ENCODE measurements at regions not wholly inside any gene's neighbourhood (a gene's known extent, or its start where the extent isn't known, plus 50 kb on each side); places are given as distances from the start of the nearest gene placed in this dataset.

DNA sequence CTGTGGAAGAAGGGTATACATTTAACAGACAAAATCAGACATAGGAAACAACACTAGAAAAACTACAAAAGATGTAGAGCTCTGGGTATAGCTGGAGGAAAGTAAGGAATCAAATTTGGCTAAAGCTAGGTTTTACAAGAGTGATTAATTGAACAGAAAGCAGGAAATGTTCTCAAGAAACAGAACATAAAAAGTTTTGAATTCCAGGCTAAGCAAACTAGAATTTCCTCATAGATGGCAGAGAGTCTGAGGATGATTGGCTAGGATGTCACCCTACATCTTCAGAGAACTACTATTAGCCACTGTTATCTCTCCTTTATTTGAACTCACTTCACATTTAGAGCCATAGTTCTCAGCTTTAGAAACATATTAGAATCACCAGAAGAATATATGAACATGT, 502.1 kb upstream of the PAPPA start:
- Mint-ChIP-seq H3K4me1 (ENCODE audit: low read depth) (no peaks in the 10 kb centered on the region), H3K36me3 (ENCODE audit: insufficient read depth) (no peaks in the 10 kb centered on the region), H3K27ac (no peak overlapping the region), H3K4me3 (ENCODE audit: low read depth) (no peak overlapping the region), H3K27me3 (peaks cover 3% of the 10 kb centered on the region), H3K9me3 (ENCODE audit: low read depth) (no peaks in the 10 kb centered on the region)
- no peak for DNase-seq (ENCODE audit: low spot score, unreplicated experiment)
- TF ChIP-seq, protein P1, sequence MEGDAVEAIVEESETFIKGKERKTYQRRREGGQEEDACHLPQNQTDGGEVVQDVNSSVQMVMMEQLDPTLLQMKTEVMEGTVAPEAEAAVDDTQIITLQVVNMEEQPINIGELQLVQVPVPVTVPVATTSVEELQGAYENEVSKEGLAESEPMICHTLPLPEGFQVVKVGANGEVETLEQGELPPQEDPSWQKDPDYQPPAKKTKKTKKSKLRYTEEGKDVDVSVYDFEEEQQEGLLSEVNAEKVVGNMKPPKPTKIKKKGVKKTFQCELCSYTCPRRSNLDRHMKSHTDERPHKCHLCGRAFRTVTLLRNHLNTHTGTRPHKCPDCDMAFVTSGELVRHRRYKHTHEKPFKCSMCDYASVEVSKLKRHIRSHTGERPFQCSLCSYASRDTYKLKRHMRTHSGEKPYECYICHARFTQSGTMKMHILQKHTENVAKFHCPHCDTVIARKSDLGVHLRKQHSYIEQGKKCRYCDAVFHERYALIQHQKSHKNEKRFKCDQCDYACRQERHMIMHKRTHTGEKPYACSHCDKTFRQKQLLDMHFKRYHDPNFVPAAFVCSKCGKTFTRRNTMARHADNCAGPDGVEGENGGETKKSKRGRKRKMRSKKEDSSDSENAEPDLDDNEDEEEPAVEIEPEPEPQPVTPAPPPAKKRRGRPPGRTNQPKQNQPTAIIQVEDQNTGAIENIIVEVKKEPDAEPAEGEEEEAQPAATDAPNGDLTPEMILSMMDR (IDR thresholded peaks at IDR 0.05; ENCODE audit: unreplicated experiment): no peak

DNA sequence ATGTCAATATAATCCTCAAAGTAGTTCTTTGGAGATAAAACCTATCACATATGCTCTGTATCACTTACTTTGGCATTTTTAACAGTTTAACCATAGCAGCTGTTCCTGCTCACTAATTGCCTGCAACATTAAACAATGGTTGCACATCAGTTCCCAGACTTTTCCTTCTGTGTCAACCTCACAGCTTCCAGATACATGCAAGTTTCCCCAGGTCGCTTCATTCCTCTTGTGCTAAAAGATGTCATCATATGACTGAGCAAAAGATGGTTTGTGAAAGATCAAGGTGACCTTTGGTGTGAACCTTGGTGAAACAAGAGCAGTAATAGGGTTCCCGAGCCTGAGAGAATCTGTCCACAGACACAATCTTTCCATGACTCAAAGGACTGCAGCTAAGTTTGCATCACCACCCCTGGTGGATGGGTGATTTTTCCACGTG, 500.4 kb upstream of the PAPPA start:
- TF ChIP-seq, protein P1 (IDR thresholded peaks at IDR 0.05; ENCODE audit: unreplicated experiment): no peak
- no peaks in the 10 kb centered on the region for H3K9me3 Mint-ChIP-seq (ENCODE audit: low read depth)
- H3K36me3 Mint-ChIP-seq (ENCODE audit: insufficient read depth): no peaks in the 10 kb centered on the region
- H3K27ac Mint-ChIP-seq: no peak overlapping the region
- no peaks in the 10 kb centered on the region for H3K4me1 Mint-ChIP-seq (ENCODE audit: low read depth)
- no peak for DNase-seq (ENCODE audit: low spot score, unreplicated experiment)
- peaks cover 3% of the 10 kb centered on the region for H3K27me3 Mint-ChIP-seq
- H3K4me3 Mint-ChIP-seq (ENCODE audit: low read depth): no peak overlapping the region

DNA sequence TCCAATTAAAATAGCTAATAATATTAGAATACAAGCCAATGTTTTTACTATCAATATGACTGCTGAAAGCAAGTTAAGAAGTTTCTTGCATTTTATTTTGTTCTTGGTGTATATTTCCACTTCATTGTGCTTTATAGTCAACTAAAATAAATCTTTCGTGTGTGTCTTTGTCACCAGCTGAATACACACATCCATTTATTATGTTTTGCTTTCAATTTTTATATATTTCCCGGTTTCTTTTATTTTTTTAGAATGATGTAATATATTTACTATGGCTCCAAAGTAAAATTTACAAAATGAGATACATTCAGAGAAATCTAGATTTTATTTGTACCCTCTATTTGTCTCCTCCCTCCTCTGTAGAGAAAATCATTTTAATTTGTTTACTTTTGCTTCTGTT, 495.9 kb upstream of the PAPPA start:
- H3K4me1 Mint-ChIP-seq (ENCODE audit: low read depth): no peaks in the 10 kb centered on the region
- H3K27ac Mint-ChIP-seq: no peak overlapping the region
- H3K4me3 Mint-ChIP-seq (ENCODE audit: low read depth): no peak overlapping the region
- H3K27me3 Mint-ChIP-seq: peaks cover 3% of the 10 kb centered on the region
- DNase-seq (ENCODE audit: low spot score, unreplicated experiment): no peak
- no peaks in the 10 kb centered on the region for H3K36me3 Mint-ChIP-seq (ENCODE audit: insufficient read depth)
- H3K9me3 Mint-ChIP-seq (ENCODE audit: low read depth): no peaks in the 10 kb centered on the region
- TF ChIP-seq, protein P1 (IDR thresholded peaks at IDR 0.05; ENCODE audit: unreplicated experiment): no peak

DNA sequence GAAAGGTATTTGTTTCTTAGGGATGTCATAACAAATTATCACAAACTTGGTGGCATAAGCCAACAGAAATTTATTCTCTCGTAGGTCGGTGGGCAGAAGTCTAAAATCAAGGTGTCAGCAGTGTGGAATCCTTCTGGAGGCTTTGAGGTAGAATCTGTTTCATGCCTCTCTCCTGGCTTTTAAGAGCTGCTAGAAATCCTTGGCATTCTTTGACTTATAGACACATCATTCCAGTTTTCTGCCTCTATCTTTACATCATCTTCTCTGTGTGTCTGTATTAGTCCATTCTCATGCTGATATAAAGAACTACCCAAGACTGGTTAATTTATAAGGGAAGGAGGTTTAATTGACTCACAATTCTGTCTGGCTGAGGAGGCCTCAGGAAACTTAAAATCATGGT, 488.1 kb upstream of the PAPPA start:
- no peaks in the 10 kb centered on the region for H3K36me3 Mint-ChIP-seq (ENCODE audit: insufficient read depth)

DNA sequence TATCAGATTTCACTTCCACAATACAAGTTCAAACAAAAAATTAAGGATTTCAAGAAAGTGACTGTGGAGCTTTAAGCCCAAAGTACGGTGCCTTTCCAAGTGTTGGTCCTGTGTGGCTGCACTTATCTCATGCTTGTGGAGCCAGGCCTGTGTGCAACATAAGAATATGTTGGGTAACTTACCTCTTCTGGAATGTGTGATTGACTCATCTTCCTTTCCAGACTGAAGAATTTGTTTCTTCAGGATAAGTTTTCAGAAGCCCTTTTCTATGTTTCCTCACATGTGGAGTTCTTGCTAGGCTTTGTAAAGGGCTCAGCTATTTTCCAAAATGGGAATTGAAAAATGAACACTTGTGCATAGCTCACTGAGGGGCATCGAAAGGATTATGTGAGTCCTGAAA, 485.1 kb upstream of the PAPPA start:
- Mint-ChIP-seq H3K36me3 (ENCODE audit: insufficient read depth) (no peaks in the 10 kb centered on the region), H3K27me3 (peaks cover 8% of the 10 kb centered on the region), H3K27ac (no peak overlapping the region), H3K4me3 (ENCODE audit: low read depth) (no peak overlapping the region), H3K4me1 (ENCODE audit: low read depth) (peaks cover 4% of the 10 kb centered on the region), H3K9me3 (ENCODE audit: low read depth) (no peaks in the 10 kb centered on the region)
- TF ChIP-seq, protein P1 (IDR thresholded peaks at IDR 0.05; ENCODE audit: unreplicated experiment): no peak
- no peak for DNase-seq (ENCODE audit: low spot score, unreplicated experiment)

More for the DNA sequence above, 488.1 kb upstream of the PAPPA start:
- Mint-ChIP-seq H3K4me3 (ENCODE audit: low read depth) (no peak overlapping the region), H3K27ac (no peak overlapping the region), H3K27me3 (peaks cover 8% of the 10 kb centered on the region), H3K4me1 (ENCODE audit: low read depth) (no peaks in the 10 kb centered on the region), H3K9me3 (ENCODE audit: low read depth) (no peaks in the 10 kb centered on the region)
- DNase-seq (ENCODE audit: low spot score, unreplicated experiment): no peak
- TF ChIP-seq, protein P1 (IDR thresholded peaks at IDR 0.05; ENCODE audit: unreplicated experiment): no peak
